ENCODE measurements at regions not wholly inside any gene's neighbourhood (a gene's known extent, or its start where the extent isn't known, plus 50 kb on each side); places are given as distances from the start of the nearest gene placed in this dataset.

DNA sequence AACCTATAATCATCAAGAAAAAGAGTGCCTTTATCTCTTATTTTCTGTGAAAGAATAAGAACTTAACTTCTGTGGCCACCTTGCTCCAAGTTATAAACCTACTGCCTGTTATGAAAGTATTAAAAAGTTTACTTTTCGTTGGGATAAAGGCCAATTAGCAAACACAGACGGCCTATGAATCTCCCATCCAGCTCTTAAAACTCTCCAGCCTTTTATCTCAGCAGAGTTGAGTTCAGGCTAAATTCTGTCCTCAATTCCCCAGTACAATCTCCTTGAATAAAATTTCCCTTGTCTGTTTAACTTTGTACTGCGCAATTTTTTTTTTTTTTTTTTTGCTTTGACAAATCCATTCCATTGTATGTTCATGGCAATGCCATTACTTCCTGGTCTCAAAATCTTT, 1058.4 kb downstream of the SLITRK5 start:
- no peaks in the 10 kb centered on the region for H3K4me1 ChIP-seq
- H3K9me3 ChIP-seq, result no peaks in the 10 kb centered on the region
- no peaks in the 10 kb centered on the region for H3K36me3 ChIP-seq
- 33 to 76% methylated on average over 3 of the region's 3 CpGs for WGBS, 2 donors
- no peak overlapping the region for H3K27ac ChIP-seq
- DNase-seq, result no peak
- no peak overlapping the region for H3K4me3 ChIP-seq
- TF ChIP-seq, protein P1, sequence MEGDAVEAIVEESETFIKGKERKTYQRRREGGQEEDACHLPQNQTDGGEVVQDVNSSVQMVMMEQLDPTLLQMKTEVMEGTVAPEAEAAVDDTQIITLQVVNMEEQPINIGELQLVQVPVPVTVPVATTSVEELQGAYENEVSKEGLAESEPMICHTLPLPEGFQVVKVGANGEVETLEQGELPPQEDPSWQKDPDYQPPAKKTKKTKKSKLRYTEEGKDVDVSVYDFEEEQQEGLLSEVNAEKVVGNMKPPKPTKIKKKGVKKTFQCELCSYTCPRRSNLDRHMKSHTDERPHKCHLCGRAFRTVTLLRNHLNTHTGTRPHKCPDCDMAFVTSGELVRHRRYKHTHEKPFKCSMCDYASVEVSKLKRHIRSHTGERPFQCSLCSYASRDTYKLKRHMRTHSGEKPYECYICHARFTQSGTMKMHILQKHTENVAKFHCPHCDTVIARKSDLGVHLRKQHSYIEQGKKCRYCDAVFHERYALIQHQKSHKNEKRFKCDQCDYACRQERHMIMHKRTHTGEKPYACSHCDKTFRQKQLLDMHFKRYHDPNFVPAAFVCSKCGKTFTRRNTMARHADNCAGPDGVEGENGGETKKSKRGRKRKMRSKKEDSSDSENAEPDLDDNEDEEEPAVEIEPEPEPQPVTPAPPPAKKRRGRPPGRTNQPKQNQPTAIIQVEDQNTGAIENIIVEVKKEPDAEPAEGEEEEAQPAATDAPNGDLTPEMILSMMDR (IDR thresholded peaks at IDR 0.05), result no peak
- TF ChIP-seq EP300 (IDR thresholded peaks at IDR 0.05), result no peak
- intact Hi-C loops (cut with DNase I), result no loop called here
- H3K27me3 ChIP-seq, result no peaks in the 10 kb centered on the region

DNA sequence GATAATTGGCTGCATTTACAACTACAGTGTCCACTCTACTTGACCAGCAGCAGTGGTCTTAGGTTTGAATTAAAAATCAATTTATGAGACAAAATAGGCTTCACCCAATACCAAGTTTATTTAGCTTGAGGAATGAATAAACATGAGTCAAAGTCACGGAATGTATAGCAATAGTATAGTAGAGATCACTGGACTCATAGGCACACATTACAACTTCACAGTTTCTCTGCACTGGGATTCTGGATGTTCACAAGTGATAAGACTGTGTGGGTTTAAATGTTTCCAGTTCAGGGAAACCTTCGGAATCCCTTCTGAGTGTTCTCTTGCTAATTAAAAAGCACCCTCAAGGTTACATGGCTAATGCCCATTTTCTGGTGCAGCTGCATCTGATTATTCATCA, 1064.9 kb downstream of the SLITRK5 start:
- 75 to 84% methylated on average over 2 of the region's 2 CpGs for WGBS, 2 donors
- Histone ChIP-seq H3K36me3 (no peaks in the 10 kb centered on the region), H3K27me3 (no peaks in the 10 kb centered on the region), H3K4me1 (no peaks in the 10 kb centered on the region), H3K4me3 (no peak overlapping the region), H3K9me3 (no peaks in the 10 kb centered on the region), H3K27ac (no peak overlapping the region)
- TF ChIP-seq, protein P1 (IDR thresholded peaks at IDR 0.05), result no peak
- TF ChIP-seq EP300 (IDR thresholded peaks at IDR 0.05) (no peak), POLR2A (IDR thresholded peaks at IDR 0.05) (no peak), POLR2AphosphoS5 (IDR thresholded peaks at IDR 0.05) (no peak)
- no peak for DNase-seq
- intact Hi-C loops (cut with DNase I), result no loop called here

DNA sequence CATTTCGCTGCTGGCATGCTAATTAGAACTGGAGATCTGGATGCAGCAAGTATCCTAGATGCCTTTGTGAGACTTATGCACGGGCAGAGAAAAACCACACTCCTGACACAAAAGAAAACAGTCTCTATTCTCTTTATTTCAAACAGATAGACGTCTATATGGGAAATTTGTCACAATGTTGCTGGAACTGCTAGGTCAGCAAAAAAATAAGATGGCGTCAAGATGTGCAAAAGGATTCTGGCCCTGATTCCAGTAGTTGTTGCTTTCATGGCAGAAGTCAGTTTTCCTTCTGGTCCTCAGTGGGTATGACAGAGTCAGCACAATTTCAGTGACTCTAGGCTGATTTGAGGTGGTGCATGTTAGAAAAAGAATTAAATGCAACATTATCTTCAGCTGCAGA, 1068.0 kb downstream of the SLITRK5 start:
- H3K36me3 ChIP-seq, result no peaks in the 10 kb centered on the region
- no peaks in the 10 kb centered on the region for H3K27me3 ChIP-seq
- no peak overlapping the region for H3K27ac ChIP-seq
- TF ChIP-seq POLR2AphosphoS5 (IDR thresholded peaks at IDR 0.05) (no peak), EP300 (IDR thresholded peaks at IDR 0.05) (no peak), POLR2A (IDR thresholded peaks at IDR 0.05) (no peak)
- TF ChIP-seq, protein P1 (IDR thresholded peaks at IDR 0.05), result no peak
- intact Hi-C loops (cut with DNase I), result no loop called here
- 89 to 90% methylated on average over 4 of the region's 4 CpGs for WGBS, 2 donors
- H3K4me3 ChIP-seq, result no peak overlapping the region
- no peaks in the 10 kb centered on the region for H3K4me1 ChIP-seq
- H3K9me3 ChIP-seq, result no peaks in the 10 kb centered on the region
- DNase-seq, result no peak

DNA sequence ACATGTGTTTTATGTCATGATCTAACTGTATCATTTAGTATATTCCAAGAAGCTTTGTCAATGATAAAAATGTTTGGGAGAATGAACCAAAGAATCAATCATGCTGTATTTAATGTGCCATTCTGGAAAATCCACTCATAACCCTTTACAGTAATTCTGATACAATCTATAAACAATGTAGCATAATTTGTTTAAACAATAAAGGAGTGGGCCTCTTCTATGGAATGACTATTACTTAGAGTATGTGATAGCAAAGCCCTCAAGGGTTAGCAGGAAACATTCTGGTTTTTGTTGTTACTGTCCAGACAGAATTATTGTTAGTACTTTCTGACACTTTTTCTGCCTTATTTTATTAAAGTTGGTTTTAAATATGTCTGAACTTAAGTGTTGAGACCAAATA, 1073.1 kb downstream of the SLITRK5 start:
- H3K27ac ChIP-seq, result no peak overlapping the region
- H3K4me1 ChIP-seq, result no peaks in the 10 kb centered on the region
- no peak for DNase-seq
- TF ChIP-seq POLR2AphosphoS5 (IDR thresholded peaks at IDR 0.05) (no peak), EP300 (IDR thresholded peaks at IDR 0.05) (no peak), POLR2A (IDR thresholded peaks at IDR 0.05) (no peak)
- TF ChIP-seq, protein P1 (IDR thresholded peaks at IDR 0.05), result no peak
- H3K27me3 ChIP-seq, result no peaks in the 10 kb centered on the region
- intact Hi-C loops (cut with DNase I), result no loop called here
- no peaks in the 10 kb centered on the region for H3K9me3 ChIP-seq
- H3K36me3 ChIP-seq, result no peaks in the 10 kb centered on the region
- H3K4me3 ChIP-seq, result no peak overlapping the region

DNA sequence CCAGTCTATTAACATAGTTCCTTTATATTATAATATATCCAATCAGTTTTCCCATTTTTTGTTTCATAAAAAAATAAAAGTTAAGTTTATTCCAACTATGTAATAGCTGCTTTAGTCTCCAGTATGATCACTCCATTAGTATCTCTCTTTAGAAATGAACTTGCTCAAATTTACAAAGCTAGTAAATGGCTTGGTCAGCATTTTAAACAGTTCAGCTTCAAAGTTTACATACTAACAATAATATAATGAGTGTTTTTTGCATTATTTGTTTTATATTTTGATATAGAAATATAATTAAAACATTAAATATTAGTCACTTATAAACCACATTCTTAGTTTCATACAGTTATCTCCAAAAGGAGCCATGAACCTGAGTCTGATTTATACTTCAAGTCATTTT, 1073.8 kb downstream of the SLITRK5 start:
- TF ChIP-seq EP300 (IDR thresholded peaks at IDR 0.05) (no peak), POLR2A (IDR thresholded peaks at IDR 0.05) (no peak), POLR2AphosphoS5 (IDR thresholded peaks at IDR 0.05) (no peak)
- TF ChIP-seq, protein P1 (IDR thresholded peaks at IDR 0.05), result no peak
- intact Hi-C loops (cut with DNase I), result no loop called here
- Histone ChIP-seq H3K36me3 (no peaks in the 10 kb centered on the region), H3K4me1 (no peaks in the 10 kb centered on the region), H3K9me3 (no peaks in the 10 kb centered on the region), H3K27ac (no peak overlapping the region), H3K27me3 (no peaks in the 10 kb centered on the region), H3K4me3 (no peak overlapping the region)
- DNase-seq, result no peak

All from sigmoid colon (tissue), 6 donors.